ENCODE measurements at regions not wholly inside any gene's neighbourhood (a gene's known extent, or its start where the extent isn't known, plus 50 kb on each side); places are given as distances from the start of the nearest gene placed in this dataset.

- H2AFZ ChIP-seq (ENCODE audit: low read depth) = no peak overlapping the region
- no peak overlapping the region for H3K4me2 ChIP-seq
- H3K27me3 ChIP-seq (ENCODE audit: insufficient read depth, low read depth) = no peaks in the 10 kb centered on the region
- TF ChIP-seq CTCF (conservative IDR thresholded peaks at IDR 0.05; ENCODE audit: low read depth, low read length) = no peak
- no peak overlapping the region for H3K27ac ChIP-seq
- no peak overlapping the region for H3K4me3 ChIP-seq (IDR thresholded peaks at IDR 0.05; ENCODE audit: insufficient read depth, low read depth, low read length)
- H3K36me3 ChIP-seq (ENCODE audit: insufficient read depth) = no peaks in the 10 kb centered on the region
- no peaks in the 10 kb centered on the region for H4K20me1 ChIP-seq (ENCODE audit: insufficient read depth)
- no peaks in the 10 kb centered on the region for H3K4me1 ChIP-seq (ENCODE audit: low read depth, poor library complexity, severe bottlenecking)
- no peaks in the 10 kb centered on the region for H3K79me2 ChIP-seq (ENCODE audit: insufficient read depth, low read depth)
- no peak overlapping the region for H3K9ac ChIP-seq
Observed at GRCh38 chr21:15151385-15152103, 86.7 kb upstream of the NRIP1 start.

- H3K4me1 ChIP-seq (ENCODE audit: low read depth, poor library complexity, severe bottlenecking) = no peaks in the 10 kb centered on the region
- H3K4me3 ChIP-seq (IDR thresholded peaks at IDR 0.05; ENCODE audit: insufficient read depth, low read depth, low read length) = no peak overlapping the region
- no peak overlapping the region for H3K4me2 ChIP-seq
- TF ChIP-seq CTCF (conservative IDR thresholded peaks at IDR 0.05; ENCODE audit: low read depth, low read length) = no peak
- H3K9ac ChIP-seq = no peak overlapping the region
- H3K36me3 ChIP-seq (ENCODE audit: insufficient read depth) = no peaks in the 10 kb centered on the region
- no peak overlapping the region for H3K27ac ChIP-seq
- no peaks in the 10 kb centered on the region for H4K20me1 ChIP-seq (ENCODE audit: insufficient read depth)
- H2AFZ ChIP-seq (ENCODE audit: low read depth) = no peak overlapping the region
- H3K27me3 ChIP-seq (ENCODE audit: insufficient read depth, low read depth) = no peaks in the 10 kb centered on the region
- H3K79me2 ChIP-seq (ENCODE audit: insufficient read depth, low read depth) = no peaks in the 10 kb centered on the region
Observed at GRCh38 chr21:15152591-15152990, 87.8 kb upstream of the NRIP1 start.

GRCh38 chr21:15159382-15160020, 94.7 kb upstream of the NRIP1 start:
- Histone ChIP-seq H3K4me2 (peak overlapping the region; percentile 7; the same call in 1 of the 2 replicates), H3K27me3 (ENCODE audit: insufficient read depth, low read depth) (no peaks in the 10 kb centered on the region), H3K36me3 (ENCODE audit: insufficient read depth) (no peaks in the 10 kb centered on the region), H3K4me1 (ENCODE audit: low read depth, poor library complexity, severe bottlenecking) (peaks cover 12% of the 10 kb centered on the region), H3K4me3 (IDR thresholded peaks at IDR 0.05; ENCODE audit: insufficient read depth, low read depth, low read length) (no peak overlapping the region), H4K20me1 (ENCODE audit: insufficient read depth) (no peaks in the 10 kb centered on the region), H3K27ac (no peak overlapping the region), H3K9ac (no peak overlapping the region), H3K79me2 (ENCODE audit: insufficient read depth, low read depth) (no peaks in the 10 kb centered on the region), H2AFZ (ENCODE audit: low read depth) (no peak overlapping the region)
- TF ChIP-seq CTCF (conservative IDR thresholded peaks at IDR 0.05; ENCODE audit: low read depth, low read length) = no peak

DNA sequence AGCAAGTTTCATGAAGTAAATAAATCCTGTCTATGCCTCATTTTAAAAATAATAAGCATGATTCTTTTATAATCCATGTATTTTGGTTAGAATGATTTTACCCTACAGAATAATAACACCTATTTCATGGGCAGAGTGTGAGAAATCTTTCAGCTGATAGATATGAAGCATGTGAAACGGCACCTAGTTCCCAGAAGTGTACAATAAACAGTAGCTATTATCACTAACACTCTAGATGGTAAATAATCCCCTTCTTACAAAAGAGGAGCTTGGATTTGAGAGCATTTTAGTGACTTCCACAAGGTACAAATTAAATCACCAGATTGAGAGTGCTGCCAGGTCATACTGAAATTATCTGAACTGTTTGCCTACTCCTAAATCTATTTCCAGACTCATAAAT, 95.3 kb upstream of the NRIP1 start:
- H3K27ac ChIP-seq = no peak overlapping the region
- H3K79me2 ChIP-seq (ENCODE audit: insufficient read depth, low read depth) = no peaks in the 10 kb centered on the region
- H3K9ac ChIP-seq = no peak overlapping the region
- peaks cover 12% of the 10 kb centered on the region for H3K4me1 ChIP-seq (ENCODE audit: low read depth, poor library complexity, severe bottlenecking)
- H3K4me2 ChIP-seq = no peak overlapping the region; the same call in 1 of the 2 replicates
- no peak overlapping the region for H2AFZ ChIP-seq (ENCODE audit: low read depth)
- H4K20me1 ChIP-seq (ENCODE audit: insufficient read depth) = no peaks in the 10 kb centered on the region
- H3K4me3 ChIP-seq (IDR thresholded peaks at IDR 0.05; ENCODE audit: insufficient read depth, low read depth, low read length) = no peak overlapping the region
- H3K27me3 ChIP-seq (ENCODE audit: insufficient read depth, low read depth) = no peaks in the 10 kb centered on the region
- H3K36me3 ChIP-seq (ENCODE audit: insufficient read depth) = no peaks in the 10 kb centered on the region
- TF ChIP-seq CTCF (conservative IDR thresholded peaks at IDR 0.05; ENCODE audit: low read depth, low read length) = no peak

Data from KMS-11 (cell line).